DOHH2 (cell line): ENCODE measurements at regions not wholly inside any gene's neighbourhood (a gene's known extent, or its start where the extent isn't known, plus 50 kb on each side); places are given as distances from the start of the nearest gene placed in this dataset.

Experiments used
- EZH2phosphoT487 ChIP-seq: fragments of 200-600 bp; sonication (generic); IDR thresholded peaks from 2 replicates; pipeline ENCODE4 v1.6.1; 2017; ENCODE audit warnings: borderline replicate concordance, mild to moderate bottlenecking, antibody characterized with exemption, low read length, moderate library complexity, mixed read lengths
- TF ChIP-seq, protein P1 (sequence below): fragments of 200-600 bp; sonication (generic); IDR thresholded peaks from one replicate; pipeline ENCODE4 v1.5.1; 2014; ENCODE audit warnings: antibody characterized with exemption, mild to moderate bottlenecking, low read depth, low read length; ENCODE audit not compliant: poor library complexity, severe bottlenecking

DNA sequence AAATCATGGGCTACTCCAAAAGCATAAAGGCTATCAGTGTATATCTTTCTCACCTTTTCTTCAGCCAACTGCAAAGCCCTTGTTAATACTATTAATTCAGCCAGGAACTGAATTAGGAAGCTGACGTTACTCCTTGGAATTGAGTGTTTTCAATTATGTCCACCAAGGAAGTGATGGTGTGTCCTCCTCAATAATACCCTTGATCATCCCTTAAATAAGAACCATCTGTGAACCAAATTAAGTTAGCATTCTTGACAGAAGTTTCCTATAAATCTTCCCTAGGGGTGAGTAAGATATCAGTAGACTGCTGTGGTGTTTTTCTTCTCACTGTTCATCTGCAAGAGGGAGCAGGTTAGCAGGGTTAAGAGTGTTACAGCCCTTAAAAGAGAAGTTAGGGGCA, 252.3 kb upstream of the AVPR1A start:
- TF ChIP-seq, protein P1, sequence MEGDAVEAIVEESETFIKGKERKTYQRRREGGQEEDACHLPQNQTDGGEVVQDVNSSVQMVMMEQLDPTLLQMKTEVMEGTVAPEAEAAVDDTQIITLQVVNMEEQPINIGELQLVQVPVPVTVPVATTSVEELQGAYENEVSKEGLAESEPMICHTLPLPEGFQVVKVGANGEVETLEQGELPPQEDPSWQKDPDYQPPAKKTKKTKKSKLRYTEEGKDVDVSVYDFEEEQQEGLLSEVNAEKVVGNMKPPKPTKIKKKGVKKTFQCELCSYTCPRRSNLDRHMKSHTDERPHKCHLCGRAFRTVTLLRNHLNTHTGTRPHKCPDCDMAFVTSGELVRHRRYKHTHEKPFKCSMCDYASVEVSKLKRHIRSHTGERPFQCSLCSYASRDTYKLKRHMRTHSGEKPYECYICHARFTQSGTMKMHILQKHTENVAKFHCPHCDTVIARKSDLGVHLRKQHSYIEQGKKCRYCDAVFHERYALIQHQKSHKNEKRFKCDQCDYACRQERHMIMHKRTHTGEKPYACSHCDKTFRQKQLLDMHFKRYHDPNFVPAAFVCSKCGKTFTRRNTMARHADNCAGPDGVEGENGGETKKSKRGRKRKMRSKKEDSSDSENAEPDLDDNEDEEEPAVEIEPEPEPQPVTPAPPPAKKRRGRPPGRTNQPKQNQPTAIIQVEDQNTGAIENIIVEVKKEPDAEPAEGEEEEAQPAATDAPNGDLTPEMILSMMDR: no peak
- TF ChIP-seq EZH2phosphoT487: no peak
